Right atrium auricular region (tissue), 2 donors: ENCODE measurements at regions not wholly inside any gene's neighbourhood (a gene's known extent, or its start where the extent isn't known, plus 50 kb on each side); places are given as distances from the start of the nearest gene placed in this dataset.

ENCODE experiments used
- DNase-seq: peaks from one replicate; pipeline ENCODE4 v3.0.0-alpha.2; 2019; ENCODE audit warnings: low spot score
- H3K27ac ChIP-seq, 2 donors: fragments of 200-600 bp; sonication (generic); 1 replicate in 1 of 2; 2 replicates in 1 of 2; pipeline ENCODE4 v1.5.1; 2016 to 2019
- H3K27me3 ChIP-seq, 2 donors: fragments of 200-600 bp; sonication (generic); one replicate each; pipeline versions ENCODE4 v1.5.1 to v1.6.0; 2017 to 2019
- H3K36me3 ChIP-seq: fragments of 200-600 bp; sonication (generic); one replicate; pipeline ENCODE4 v1.5.1; 2016
- H3K4me1 ChIP-seq, 2 donors: fragments of 200-600 bp; sonication (generic); one replicate each; pipeline versions ENCODE4 v1.5.1 to v1.6.0; 2017 to 2019
- H3K4me3 ChIP-seq, 2 donors: fragments of 200-600 bp; sonication (generic); 1 replicate in 1 of 2; 2 replicates in 1 of 2; pipeline ENCODE4 v1.5.1; 2017 to 2019; ENCODE audit warnings: mild to moderate bottlenecking in 1 of 2, moderate library complexity in 1 of 2
- H3K9me3 ChIP-seq, 2 donors: fragments of 200-600 bp; sonication (generic); one replicate each; pipeline ENCODE4 v1.5.1; 2019
- TF ChIP-seq, protein P1 (sequence below), 2 donors: fragments of 200-600 bp; sonication (generic); IDR thresholded peaks; one replicate each; pipeline ENCODE4 v1.5.1; 2019; ENCODE audit warnings: antibody characterized with exemption in 2 of 2

DNA sequence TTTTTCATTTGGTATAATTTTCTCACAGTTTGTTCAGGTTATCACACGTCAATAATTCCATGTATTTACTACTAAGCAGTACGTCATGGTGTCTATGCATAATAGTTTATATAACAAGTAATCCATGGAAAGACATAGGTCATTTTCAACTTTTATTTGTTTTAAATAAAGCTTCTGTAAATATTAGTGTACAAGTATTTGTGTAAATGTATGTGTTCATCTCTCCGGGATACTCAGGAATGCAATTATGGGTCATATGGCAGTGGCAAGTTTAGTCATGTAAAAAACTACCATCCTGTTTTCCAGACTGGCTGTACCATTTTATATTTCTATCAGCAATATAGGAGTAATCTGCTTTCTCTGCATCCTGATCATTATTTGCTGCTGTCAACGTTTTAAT, 231.1 kb upstream of the ZNF804A start:
- Histone ChIP-seq H3K4me1 (no peaks in the 10 kb centered on the region), H3K27ac (no peak overlapping the region), H3K9me3 (no peaks in the 10 kb centered on the region), H3K36me3 (no peaks in the 10 kb centered on the region), H3K4me3 (no peak overlapping the region), H3K27me3 (no peaks in the 10 kb centered on the region)
- DNase-seq = no peak
- TF ChIP-seq, protein P1, sequence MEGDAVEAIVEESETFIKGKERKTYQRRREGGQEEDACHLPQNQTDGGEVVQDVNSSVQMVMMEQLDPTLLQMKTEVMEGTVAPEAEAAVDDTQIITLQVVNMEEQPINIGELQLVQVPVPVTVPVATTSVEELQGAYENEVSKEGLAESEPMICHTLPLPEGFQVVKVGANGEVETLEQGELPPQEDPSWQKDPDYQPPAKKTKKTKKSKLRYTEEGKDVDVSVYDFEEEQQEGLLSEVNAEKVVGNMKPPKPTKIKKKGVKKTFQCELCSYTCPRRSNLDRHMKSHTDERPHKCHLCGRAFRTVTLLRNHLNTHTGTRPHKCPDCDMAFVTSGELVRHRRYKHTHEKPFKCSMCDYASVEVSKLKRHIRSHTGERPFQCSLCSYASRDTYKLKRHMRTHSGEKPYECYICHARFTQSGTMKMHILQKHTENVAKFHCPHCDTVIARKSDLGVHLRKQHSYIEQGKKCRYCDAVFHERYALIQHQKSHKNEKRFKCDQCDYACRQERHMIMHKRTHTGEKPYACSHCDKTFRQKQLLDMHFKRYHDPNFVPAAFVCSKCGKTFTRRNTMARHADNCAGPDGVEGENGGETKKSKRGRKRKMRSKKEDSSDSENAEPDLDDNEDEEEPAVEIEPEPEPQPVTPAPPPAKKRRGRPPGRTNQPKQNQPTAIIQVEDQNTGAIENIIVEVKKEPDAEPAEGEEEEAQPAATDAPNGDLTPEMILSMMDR (IDR thresholded peaks at IDR 0.05) = no peak

DNA sequence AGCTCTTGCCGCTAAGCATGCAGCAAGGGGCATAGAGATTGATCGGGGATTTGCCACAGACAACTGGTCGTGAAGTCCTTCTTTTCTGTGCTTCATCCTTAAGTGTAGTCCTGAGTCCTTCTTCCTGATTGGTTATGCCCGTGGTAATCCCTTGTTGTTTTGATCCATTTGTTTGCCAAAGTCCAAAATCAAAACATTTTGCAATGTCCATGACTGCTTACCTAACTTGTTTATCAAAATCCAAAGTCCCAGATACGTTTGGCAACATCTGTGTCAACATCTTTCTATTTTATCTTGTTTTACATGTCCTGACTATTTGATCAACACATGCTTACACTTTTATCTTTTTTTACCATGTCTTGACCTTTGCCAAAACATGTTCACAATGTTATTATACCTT, 229.0 kb upstream of the ZNF804A start:
- TF ChIP-seq, protein P1 (IDR thresholded peaks at IDR 0.05) = no peak

DNA sequence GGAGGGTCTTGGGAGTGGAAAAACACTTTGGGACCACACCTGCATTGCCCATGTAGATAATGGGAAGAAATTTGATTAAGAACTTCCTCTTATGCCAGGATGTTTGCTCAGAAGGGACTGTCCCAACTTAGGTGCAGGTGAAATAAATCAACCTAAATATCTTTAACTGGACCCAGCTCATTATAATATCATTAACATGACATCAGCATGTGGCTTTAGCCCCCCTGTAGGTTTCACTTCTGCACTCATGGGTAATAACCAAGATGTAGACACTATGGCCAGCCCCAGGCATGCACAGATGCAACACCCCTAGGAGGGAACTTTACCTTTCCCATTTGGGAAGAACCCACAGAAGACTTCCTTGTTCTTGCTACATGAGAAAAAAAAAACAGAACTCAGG, 227.4 kb upstream of the ZNF804A start:
- Histone ChIP-seq H3K27me3 (no peaks in the 10 kb centered on the region), H3K9me3 (no peaks in the 10 kb centered on the region), H3K27ac (no peak overlapping the region), H3K4me1 (no peaks in the 10 kb centered on the region), H3K36me3 (no peaks in the 10 kb centered on the region), H3K4me3 (no peak overlapping the region)
- DNase-seq = no peak
- TF ChIP-seq, protein P1 (IDR thresholded peaks at IDR 0.05) = no peak

More for the DNA sequence above, 229.0 kb upstream of the ZNF804A start:
- no peak overlapping the region for H3K27ac ChIP-seq
- H3K4me3 ChIP-seq = no peak overlapping the region
- H3K36me3 ChIP-seq = no peaks in the 10 kb centered on the region
- H3K27me3 ChIP-seq = no peaks in the 10 kb centered on the region
- H3K4me1 ChIP-seq = no peaks in the 10 kb centered on the region
- no peaks in the 10 kb centered on the region for H3K9me3 ChIP-seq
- no peak for DNase-seq

DNA sequence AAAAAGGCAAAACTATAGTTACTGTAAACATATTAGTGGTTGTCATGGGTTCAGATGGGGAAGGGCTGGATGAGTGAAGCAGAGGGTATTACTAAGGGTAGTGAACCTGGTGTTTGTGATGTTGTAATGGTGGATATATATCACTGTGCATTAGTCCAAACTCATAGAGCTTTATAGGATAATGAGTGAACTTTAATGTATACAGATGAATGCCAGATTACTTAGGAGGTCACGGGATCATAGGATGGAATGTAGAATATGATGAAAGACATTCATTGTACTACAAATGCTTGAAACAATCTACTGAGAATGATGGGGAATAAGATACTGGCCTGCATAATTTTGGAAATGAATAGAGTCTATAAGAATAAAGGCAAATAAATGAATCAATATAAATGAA, 226.7 kb upstream of the ZNF804A start:
- no peak for DNase-seq
- Histone ChIP-seq H3K27me3 (no peaks in the 10 kb centered on the region), H3K36me3 (no peaks in the 10 kb centered on the region), H3K27ac (no peak overlapping the region), H3K4me1 (no peaks in the 10 kb centered on the region), H3K4me3 (no peak overlapping the region), H3K9me3 (no peaks in the 10 kb centered on the region)
- TF ChIP-seq, protein P1 (IDR thresholded peaks at IDR 0.05) = no peak

DNA sequence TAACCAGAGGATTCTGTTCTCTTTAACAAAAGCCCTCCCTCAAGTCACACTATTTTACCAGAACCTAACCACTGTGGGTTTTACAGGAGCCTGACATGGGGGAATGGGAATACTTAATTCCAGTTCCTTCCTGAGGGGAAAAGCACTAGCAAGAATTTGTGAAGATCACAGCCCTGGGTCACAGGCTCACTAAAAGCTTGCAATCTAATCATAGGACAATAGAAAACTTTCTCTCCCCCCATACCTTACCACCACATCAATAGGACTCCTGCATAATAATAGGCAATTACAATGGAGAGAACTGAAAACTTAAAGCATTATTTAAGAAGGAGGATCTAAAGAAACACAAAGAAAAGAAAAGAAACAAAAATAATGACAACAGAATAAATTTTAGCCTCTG, 225.8 kb upstream of the ZNF804A start:
- Histone ChIP-seq H3K9me3 (no peaks in the 10 kb centered on the region), H3K27me3 (no peaks in the 10 kb centered on the region), H3K27ac (no peak overlapping the region), H3K4me3 (no peak overlapping the region), H3K36me3 (no peaks in the 10 kb centered on the region), H3K4me1 (no peaks in the 10 kb centered on the region)
- TF ChIP-seq, protein P1 (IDR thresholded peaks at IDR 0.05) = no peak
- no peak for DNase-seq

DNA sequence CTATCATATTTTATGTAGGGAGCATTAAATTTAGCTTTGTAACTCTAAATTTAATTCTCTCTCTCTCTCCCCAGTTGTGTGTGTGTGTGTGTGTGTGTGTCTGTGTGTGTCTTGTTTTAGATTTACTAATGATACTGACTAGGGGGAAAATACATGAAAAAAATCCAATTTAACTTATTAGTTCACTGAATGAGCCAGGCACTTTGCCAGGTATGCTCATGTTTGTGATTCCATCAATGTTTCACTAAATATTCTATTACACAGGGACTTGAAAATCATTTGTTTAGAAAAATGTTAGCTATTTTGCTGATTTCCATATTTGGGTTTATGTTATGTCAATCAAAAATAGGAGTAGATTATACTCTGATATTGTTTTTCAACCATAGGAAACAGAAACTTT, 203.7 kb upstream of the ZNF804A start:
- no peak for DNase-seq
- Histone ChIP-seq H3K27ac (no peak overlapping the region), H3K4me1 (no peaks in the 10 kb centered on the region), H3K27me3 (no peaks in the 10 kb centered on the region), H3K4me3 (no peak overlapping the region), H3K9me3 (no peaks in the 10 kb centered on the region), H3K36me3 (no peaks in the 10 kb centered on the region)
- TF ChIP-seq, protein P1 (IDR thresholded peaks at IDR 0.05) = no peak
